ENCODE measurements at regions not wholly inside any gene's neighbourhood (a gene's known extent, or its start where the extent isn't known, plus 50 kb on each side); places are given as distances from the start of the nearest gene placed in this dataset.

DNA sequence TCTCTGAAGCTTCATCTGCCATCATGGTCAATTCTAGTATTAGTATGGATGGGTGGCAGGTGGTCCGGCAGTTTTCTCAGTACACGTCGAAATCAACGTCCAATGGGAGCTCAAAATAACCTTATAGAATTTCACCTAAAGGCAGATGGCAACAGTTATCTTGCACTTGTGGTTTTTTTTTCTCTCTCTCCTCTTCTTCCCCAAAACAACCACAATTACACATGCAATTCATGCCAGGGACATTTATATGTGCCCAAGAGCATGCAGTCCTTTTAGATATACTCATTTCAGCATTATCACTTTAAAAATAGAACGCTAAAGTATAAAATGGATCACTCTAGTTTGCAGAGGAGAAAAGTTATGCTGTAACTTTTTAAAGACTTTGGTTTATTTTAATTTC, 1428.9 kb upstream of the WWC1 start:
- Histone ChIP-seq H3K9me3 (ENCODE audit: control insufficient read depth, low read length) (no peaks in the 10 kb centered on the region), H3K9ac (ENCODE audit: extremely low read depth, low read length, poor library complexity, severe bottlenecking) (no peak overlapping the region), H3K36me3 (ENCODE audit: control insufficient read depth, insufficient read depth, low read length) (no peaks in the 10 kb centered on the region), H3K27ac (ENCODE audit: low read depth, low read length) (no peak overlapping the region), H3K4me1 (ENCODE audit: control insufficient read depth, insufficient read depth, low read length) (peaks cover 2% of the 10 kb centered on the region), H3K4me3 (ENCODE audit: low read length) (no peak overlapping the region), H3K27me3 (ENCODE audit: control insufficient read depth, insufficient read depth, low read length, poor library complexity, severe bottlenecking) (no peaks in the 10 kb centered on the region)
- Mint-ChIP-seq H3K4me3 (no peak overlapping the region), H3K27me3 (ENCODE audit: insufficient read depth) (no peaks in the 10 kb centered on the region), H3K36me3 (ENCODE audit: low read depth) (no peaks in the 10 kb centered on the region), H3K27ac (no peak overlapping the region), H3K4me1 (peaks cover 5% of the 10 kb centered on the region), H3K9me3 (no peaks in the 10 kb centered on the region)
- no peak for DNase-seq
- TF ChIP-seq, protein P1, sequence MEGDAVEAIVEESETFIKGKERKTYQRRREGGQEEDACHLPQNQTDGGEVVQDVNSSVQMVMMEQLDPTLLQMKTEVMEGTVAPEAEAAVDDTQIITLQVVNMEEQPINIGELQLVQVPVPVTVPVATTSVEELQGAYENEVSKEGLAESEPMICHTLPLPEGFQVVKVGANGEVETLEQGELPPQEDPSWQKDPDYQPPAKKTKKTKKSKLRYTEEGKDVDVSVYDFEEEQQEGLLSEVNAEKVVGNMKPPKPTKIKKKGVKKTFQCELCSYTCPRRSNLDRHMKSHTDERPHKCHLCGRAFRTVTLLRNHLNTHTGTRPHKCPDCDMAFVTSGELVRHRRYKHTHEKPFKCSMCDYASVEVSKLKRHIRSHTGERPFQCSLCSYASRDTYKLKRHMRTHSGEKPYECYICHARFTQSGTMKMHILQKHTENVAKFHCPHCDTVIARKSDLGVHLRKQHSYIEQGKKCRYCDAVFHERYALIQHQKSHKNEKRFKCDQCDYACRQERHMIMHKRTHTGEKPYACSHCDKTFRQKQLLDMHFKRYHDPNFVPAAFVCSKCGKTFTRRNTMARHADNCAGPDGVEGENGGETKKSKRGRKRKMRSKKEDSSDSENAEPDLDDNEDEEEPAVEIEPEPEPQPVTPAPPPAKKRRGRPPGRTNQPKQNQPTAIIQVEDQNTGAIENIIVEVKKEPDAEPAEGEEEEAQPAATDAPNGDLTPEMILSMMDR (conservative IDR thresholded peaks at IDR 0.05) = no peak
- 98 to 100% methylated on average over 3 to 5 of the region's 5 CpGs for WGBS, 2 experiments (ENCODE audit: insufficient coverage in 1 of 2, insufficient read length in 1 of 2)

DNA sequence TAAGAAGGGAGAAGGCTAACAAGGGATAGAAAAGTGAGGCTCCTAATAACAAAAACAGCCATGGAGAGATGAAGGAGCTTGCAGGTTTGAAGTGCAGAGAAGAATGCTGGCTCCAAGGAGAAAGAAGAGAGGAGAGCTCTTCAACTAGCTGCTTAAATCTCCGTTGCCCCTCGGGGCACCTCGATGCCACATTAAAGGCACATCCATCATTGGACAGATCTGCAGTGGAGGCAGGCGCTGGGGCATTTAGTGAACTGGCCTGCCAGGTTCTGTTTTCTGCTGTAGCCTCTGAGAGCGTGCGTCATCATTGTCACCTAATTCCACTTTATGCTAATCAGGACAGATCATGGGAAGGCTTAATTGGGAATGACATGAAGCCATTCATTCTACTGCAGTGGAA, 1426.2 kb upstream of the WWC1 start:
- no peak overlapping the region for H3K9ac ChIP-seq (ENCODE audit: extremely low read depth, low read length, poor library complexity, severe bottlenecking)
- Mint-ChIP-seq H3K9me3 (no peaks in the 10 kb centered on the region), H3K4me3 (no peak overlapping the region), H3K27me3 (ENCODE audit: insufficient read depth) (no peaks in the 10 kb centered on the region), H3K36me3 (ENCODE audit: low read depth) (no peaks in the 10 kb centered on the region), H3K27ac (no peak overlapping the region), H3K4me1 (no peaks in the 10 kb centered on the region)
- no peak overlapping the region for H3K27ac ChIP-seq (ENCODE audit: low read depth, low read length)
- H3K9me3 ChIP-seq (ENCODE audit: control insufficient read depth, low read length) = no peaks in the 10 kb centered on the region
- DNase-seq = no peak
- H3K27me3 ChIP-seq (ENCODE audit: control insufficient read depth, insufficient read depth, low read length, poor library complexity, severe bottlenecking) = no peaks in the 10 kb centered on the region
- H3K4me3 ChIP-seq (ENCODE audit: low read length) = no peak overlapping the region
- H3K4me1 ChIP-seq (ENCODE audit: control insufficient read depth, insufficient read depth, low read length) = no peaks in the 10 kb centered on the region
- H3K36me3 ChIP-seq (ENCODE audit: control insufficient read depth, insufficient read depth, low read length) = no peaks in the 10 kb centered on the region
- 71 to 88% methylated on average over 2 to 6 of the region's 6 CpGs for WGBS, 2 experiments (ENCODE audit: insufficient coverage in 1 of 2, insufficient read length in 1 of 2)
- TF ChIP-seq, protein P1 (conservative IDR thresholded peaks at IDR 0.05) = no peak

DNA sequence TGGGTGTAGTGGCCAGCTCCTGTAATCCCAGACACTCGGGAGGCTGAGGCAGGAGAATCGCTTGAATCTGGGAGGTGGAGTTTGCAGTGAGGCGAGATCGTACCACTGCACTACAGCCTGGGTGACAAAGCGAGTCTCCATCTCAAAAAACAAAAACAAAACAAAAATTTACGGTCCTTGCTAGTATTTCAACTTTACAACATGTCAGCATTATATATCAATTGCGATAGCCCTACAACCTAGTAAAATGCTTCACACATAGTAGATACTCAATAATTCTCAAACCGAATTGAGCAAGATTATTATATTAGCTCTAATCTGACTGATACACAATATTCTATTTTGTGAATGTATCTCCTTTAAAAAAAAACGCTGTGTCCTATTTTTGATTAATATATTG, 1411.0 kb upstream of the WWC1 start:
- no peaks in the 10 kb centered on the region for H3K9me3 ChIP-seq (ENCODE audit: control insufficient read depth, low read length)
- Mint-ChIP-seq H3K4me1 (peaks cover 5% of the 10 kb centered on the region), H3K27me3 (ENCODE audit: insufficient read depth) (no peaks in the 10 kb centered on the region), H3K27ac (no peak overlapping the region), H3K36me3 (ENCODE audit: low read depth) (no peaks in the 10 kb centered on the region), H3K4me3 (no peak overlapping the region), H3K9me3 (no peaks in the 10 kb centered on the region)
- no peak overlapping the region for H3K27ac ChIP-seq (ENCODE audit: low read depth, low read length)
- no peak for DNase-seq
- WGBS, 2 experiments (ENCODE audit: insufficient coverage in 1 of 2, insufficient read length in 1 of 2) = 81 to 95% methylated on average over 6 to 7 of the region's 9 CpGs
- no peaks in the 10 kb centered on the region for H3K27me3 ChIP-seq (ENCODE audit: control insufficient read depth, insufficient read depth, low read length, poor library complexity, severe bottlenecking)
- H3K4me1 ChIP-seq (ENCODE audit: control insufficient read depth, insufficient read depth, low read length) = no peaks in the 10 kb centered on the region
- H3K36me3 ChIP-seq (ENCODE audit: control insufficient read depth, insufficient read depth, low read length) = no peaks in the 10 kb centered on the region
- no peak overlapping the region for H3K9ac ChIP-seq (ENCODE audit: extremely low read depth, low read length, poor library complexity, severe bottlenecking)
- TF ChIP-seq, protein P1 (conservative IDR thresholded peaks at IDR 0.05) = no peak
- no peak overlapping the region for H3K4me3 ChIP-seq (ENCODE audit: low read length)

All from endodermal cell (in vitro differentiated cells).